Mesothelial cell of epicardium (in vitro differentiated cells): ENCODE measurements at regions not wholly inside any gene's neighbourhood (a gene's known extent, or its start where the extent isn't known, plus 50 kb on each side); places are given as distances from the start of the nearest gene placed in this dataset.

Experiments used
- DNase-seq, 2 experiments: peaks; one replicate each; pipeline ENCODE4 v3.0.0; 2021; ENCODE audit warnings: low spot score in 2 of 2; ENCODE audit not compliant: unreplicated experiment in 2 of 2
- H3K27ac Mint-ChIP-seq: 2 replicates; pipeline ENCODE4 v1.8.0; 2021; ENCODE audit warnings: mixed read lengths
- H3K27me3 Mint-ChIP-seq: 2 replicates; pipeline ENCODE4 v1.8.0; 2021; ENCODE audit warnings: low read depth, mixed read lengths
- H3K36me3 Mint-ChIP-seq: 2 replicates; pipeline ENCODE4 v1.8.0; 2021; ENCODE audit warnings: mixed read lengths
- H3K4me1 Mint-ChIP-seq: 2 replicates; pipeline ENCODE4 v1.8.0; 2021; ENCODE audit warnings: mixed read lengths
- H3K4me3 Mint-ChIP-seq: 2 replicates; pipeline ENCODE4 v1.8.0; 2021; ENCODE audit warnings: mild to moderate bottlenecking, moderate library complexity, mixed read lengths
- H3K9me3 Mint-ChIP-seq: 2 replicates; pipeline ENCODE4 v1.8.0; 2021; ENCODE audit warnings: mixed read lengths
- CTCF ChIP-seq: fragments of 200-600 bp; sonication (generic); IDR thresholded peaks from one replicate; pipeline ENCODE4 v1.5.0; 2021; ENCODE audit warnings: antibody characterized with exemption; ENCODE audit not compliant: unreplicated experiment

- no peak for DNase-seq
- Mint-ChIP-seq H3K9me3 (peaks cover 5% of the 10 kb centered on the region), H3K4me1 (peaks cover 29% of the 10 kb centered on the region), H3K27me3 (no peaks in the 10 kb centered on the region), H3K36me3 (no peaks in the 10 kb centered on the region), H3K4me3 (no peak overlapping the region), H3K27ac (no peak overlapping the region)
- no peak for TF ChIP-seq CTCF
These were observed 114.9 kb downstream of the GMNC start for GRCh38 chr3:190747571-190747970.

- Mint-ChIP-seq H3K27ac (peak overlapping the region; percentile 72), H3K36me3 (no peaks in the 10 kb centered on the region), H3K4me3 (no peak overlapping the region), H3K27me3 (no peaks in the 10 kb centered on the region), H3K9me3 (peaks cover 5% of the 10 kb centered on the region), H3K4me1 (peaks cover 29% of the 10 kb centered on the region)
- no peak for TF ChIP-seq CTCF
- DNase-seq, result no peak
These were observed 115.5 kb downstream of the GMNC start for GRCh38 chr3:190746986-190747385.

- Mint-ChIP-seq H3K4me1 (peaks cover 29% of the 10 kb centered on the region), H3K27me3 (no peaks in the 10 kb centered on the region), H3K27ac (peak overlapping the region; percentile 72), H3K9me3 (peaks cover 5% of the 10 kb centered on the region), H3K4me3 (no peak overlapping the region), H3K36me3 (no peaks in the 10 kb centered on the region)
- DNase-seq, result no peak
- TF ChIP-seq CTCF, result no peak
These were observed 116.0 kb downstream of the GMNC start for GRCh38 chr3:190746531-190746930.

- H3K9me3 Mint-ChIP-seq, result peaks cover 5% of the 10 kb centered on the region
- TF ChIP-seq CTCF, result no peak
- H3K27ac Mint-ChIP-seq, result no peak overlapping the region
- H3K4me1 Mint-ChIP-seq, result peaks cover 31% of the 10 kb centered on the region
- H3K27me3 Mint-ChIP-seq, result no peaks in the 10 kb centered on the region
- no peak for DNase-seq
- no peak overlapping the region for H3K4me3 Mint-ChIP-seq
- H3K36me3 Mint-ChIP-seq, result no peaks in the 10 kb centered on the region
These were observed 120.7 kb downstream of the GMNC start for GRCh38 chr3:190741788-190742187.

- Mint-ChIP-seq H3K27ac (peak overlapping the region; percentile 41), H3K27me3 (no peaks in the 10 kb centered on the region), H3K9me3 (no peaks in the 10 kb centered on the region)
These were observed 122.8 kb downstream of the GMNC start for GRCh38 chr3:190739641-190740185.

More at GRCh38 chr3:190739641-190740185, 122.8 kb downstream of the GMNC start:
- Mint-ChIP-seq H3K36me3 (no peaks in the 10 kb centered on the region), H3K4me3 (no peak overlapping the region), H3K4me1 (peaks cover 20% of the 10 kb centered on the region)
- no peak for DNase-seq
- no peak for TF ChIP-seq CTCF
